Esophagus muscularis mucosa (tissue), 4 donors: ENCODE measurements at regions not wholly inside any gene's neighbourhood (a gene's known extent, or its start where the extent isn't known, plus 50 kb on each side); places are given as distances from the start of the nearest gene placed in this dataset.

Source experiments
- CTCF ChIP-seq, 3 experiments: fragments of 200-600 bp in 2 of 3; fragments of 450-650 bp in 1 of 3; sonication (generic) in 2 of 3; IDR thresholded peaks; one replicate each; pipeline ENCODE4 v1.5.1; 2017 to 2019; ENCODE audit warnings: antibody characterized with exemption in 3 of 3, mild to moderate bottlenecking in 2 of 3, moderate library complexity in 1 of 3
- EP300 ChIP-seq: sonication (generic); formaldehyde crosslinking; IDR thresholded peaks from one replicate; pipeline ENCODE4 v1.6.1; 2017; ENCODE audit warnings: antibody characterized with exemption
- POLR2A ChIP-seq: fragments of 450-650 bp; IDR thresholded peaks from one replicate; pipeline ENCODE4 v1.6.1; 2017; ENCODE audit warnings: antibody characterized with exemption, moderate library complexity, mild to moderate bottlenecking, low read depth
- POLR2AphosphoS5 ChIP-seq, 2 donors: sonication (generic); formaldehyde crosslinking; IDR thresholded peaks; one replicate each; pipeline ENCODE4 v1.6.1; 2017; ENCODE audit warnings: antibody characterized with exemption in 2 of 2

- no peak for TF ChIP-seq CTCF (IDR thresholded peaks at IDR 0.05)
- no peak for TF ChIP-seq POLR2A
- no peak for TF ChIP-seq POLR2AphosphoS5 (IDR thresholded peaks at IDR 0.05)
- no peak for TF ChIP-seq EP300
Observed at GRCh38 chr13:34620074-34620850, 321.8 kb upstream of the NBEA start.
